SK-N-SH treated with all-trans-retinoic acid at 6 μM for 48 hours (cell line): ENCODE measurements at regions not wholly inside any gene's neighbourhood (a gene's known extent, or its start where the extent isn't known, plus 50 kb on each side); places are given as distances from the start of the nearest gene placed in this dataset.

Experiments used
- ATAC-seq: fragments of 200-7000 bp; cut with Tn5 transposase; 3 replicates; pipeline ENCODE4 v1.9.1; 2020; ENCODE audit warnings: mild to moderate bottlenecking, moderate library complexity
- ARNTL ChIP-seq: fragments of 450-650 bp; formaldehyde crosslinking; IDR thresholded peaks from 2 replicates; pipeline ENCODE4 v1.5.0; 2020; ENCODE audit warnings: low read depth, mild to moderate bottlenecking, moderate library complexity, borderline replicate concordance
- BACH2 ChIP-seq: fragments of 250-450 bp; sonication (Bioruptor Pico); IDR thresholded peaks from 2 replicates; pipeline ENCODE4 v1.9.0; 2021; ENCODE audit warnings: mild to moderate bottlenecking, borderline replicate concordance
- CREB5 ChIP-seq: fragments of 250-450 bp; sonication (Bioruptor Pico); IDR thresholded peaks from 2 replicates; pipeline ENCODE4 v1.5.1; 2020; ENCODE audit warnings: low read depth, mild to moderate bottlenecking, moderate library complexity
- CSDC2 ChIP-seq: fragments of 250-450 bp; sonication (Bioruptor Pico); IDR thresholded peaks from 2 replicates; pipeline ENCODE4 v1.5.0; 2020; ENCODE audit warnings: mild to moderate bottlenecking, moderate library complexity
- CSRNP3 ChIP-seq: fragments of 250-450 bp; sonication (Bioruptor Pico); IDR thresholded peaks from 2 replicates; pipeline ENCODE4 v1.5.1; 2021; ENCODE audit warnings: mild to moderate bottlenecking, moderate library complexity
- GLIS3 ChIP-seq: fragments of 250-450 bp; sonication (Bioruptor Pico); IDR thresholded peaks from 2 replicates; pipeline ENCODE4 v1.5.0; 2020; ENCODE audit warnings: mild to moderate bottlenecking, moderate library complexity
- ISL1 ChIP-seq: fragments of 250-450 bp; sonication (Bioruptor Pico); IDR thresholded peaks from 2 replicates; pipeline ENCODE4 v2.1.2; 2022; ENCODE audit warnings: mild to moderate bottlenecking, moderate library complexity
- OSR1 ChIP-seq: fragments of 250-450 bp; sonication (Bioruptor Pico); IDR thresholded peaks from 2 replicates; pipeline ENCODE4 v1.8.0; 2022; ENCODE audit warnings: moderate library complexity, mild to moderate bottlenecking, inconsistent platforms
- PATZ1 ChIP-seq: fragments of 250-450 bp; sonication (Bioruptor Pico); IDR thresholded peaks from 2 replicates; pipeline ENCODE4 v1.8.0; 2020; ENCODE audit warnings: mild to moderate bottlenecking, moderate library complexity, borderline replicate concordance
- POU6F1 ChIP-seq: fragments of 250-450 bp; sonication (Bioruptor Pico); IDR thresholded peaks from 2 replicates; pipeline ENCODE4 v1.8.0; 2021; ENCODE audit warnings: low read depth, mild to moderate bottlenecking, moderate library complexity, borderline replicate concordance
- PPARA ChIP-seq: fragments of 250-450 bp; sonication (Bioruptor Pico); IDR thresholded peaks from 2 replicates; pipeline ENCODE4 v1.5.0; 2020; ENCODE audit warnings: mild to moderate bottlenecking, borderline replicate concordance
- RARB ChIP-seq: fragments of 250-450 bp; sonication (Bioruptor Pico); IDR thresholded peaks from 2 replicates; pipeline ENCODE4 v1.8.0; 2021; ENCODE audit warnings: mild to moderate bottlenecking, moderate library complexity
- TCF4 ChIP-seq: fragments of 250-450 bp; sonication (Bioruptor Pico); IDR thresholded peaks from 2 replicates; pipeline ENCODE4 v1.8.0; 2021; ENCODE audit warnings: mild to moderate bottlenecking, moderate library complexity, borderline replicate concordance
- TOX ChIP-seq: fragments of 250-450 bp; sonication (Bioruptor Pico); IDR thresholded peaks from 2 replicates; pipeline ENCODE4 v1.8.0; 2021; ENCODE audit warnings: mild to moderate bottlenecking, moderate library complexity, borderline replicate concordance
- ZC3H10 ChIP-seq: fragments of 250-450 bp; sonication (Bioruptor Pico); IDR thresholded peaks from 2 replicates; pipeline ENCODE4 v1.5.1; 2021; ENCODE audit warnings: mild to moderate bottlenecking, moderate library complexity
- ZFP3 ChIP-seq: fragments of 250-450 bp; sonication (Bioruptor Pico); IDR thresholded peaks from 2 replicates; pipeline ENCODE4 v1.5.0; 2020; ENCODE audit warnings: mild to moderate bottlenecking, moderate library complexity
- ZFP30 ChIP-seq: fragments of 450-650 bp; formaldehyde crosslinking; IDR thresholded peaks from 2 replicates; pipeline ENCODE4 v1.5.0; 2022; ENCODE audit warnings: mild to moderate bottlenecking, moderate library complexity
- ZNF565 ChIP-seq: fragments of 450-650 bp; formaldehyde crosslinking; conservative IDR thresholded peaks from 2 replicates; pipeline ENCODE4 v1.5.0; 2020; ENCODE audit warnings: low read depth, mild to moderate bottlenecking, moderate library complexity
- ZNF70 ChIP-seq: fragments of 450-650 bp; formaldehyde crosslinking; IDR thresholded peaks from 2 replicates; pipeline ENCODE4 v1.5.0; 2020; ENCODE audit warnings: mild to moderate bottlenecking, moderate library complexity
- ZNF8 ChIP-seq: fragments of 450-650 bp; formaldehyde crosslinking; IDR thresholded peaks from 2 replicates; pipeline ENCODE4 v1.5.0; 2020; ENCODE audit warnings: mild to moderate bottlenecking, moderate library complexity

GRCh38 chr14:61630399-61631044, 64.8 kb upstream of the HIF1A start:
- TF ChIP-seq ZNF565 (CRISPR knock-in tag) (no peak), OSR1 (no peak), RARB (CRISPR knock-in tag) (no peak), CSDC2 (CRISPR knock-in tag) (no peak), TCF4 (CRISPR knock-in tag) (no peak), GLIS3 (CRISPR knock-in tag) (no peak), ISL1 (CRISPR knock-in tag) (no peak), ZNF70 (CRISPR knock-in tag) (no peak), CSRNP3 (CRISPR knock-in tag) (no peak), ARNTL (CRISPR knock-in tag) (no peak), ZNF8 (CRISPR knock-in tag) (no peak), ZFP3 (CRISPR knock-in tag) (no peak), POU6F1 (CRISPR knock-in tag) (no peak), BACH2 (no peak), PPARA (CRISPR knock-in tag) (no peak), TOX (no peak), PATZ1 (CRISPR knock-in tag) (no peak), ZC3H10 (CRISPR knock-in tag) (no peak)
- no peak for ATAC-seq

- TF ChIP-seq PPARA (CRISPR knock-in tag) (no peak), ZFP30 (no peak), RARB (CRISPR knock-in tag) (no peak), BACH2 (no peak), ZNF70 (CRISPR knock-in tag) (no peak), CSDC2 (CRISPR knock-in tag) (no peak)
- TF ChIP-seq, all 23 proteins: peak for 0
- ATAC-seq = no peak
These were observed 64.1 kb upstream of the HIF1A start for GRCh38 chr14:61631045-61631687.

- ATAC-seq = no peak
- TF ChIP-seq GLIS3 (CRISPR knock-in tag) (no peak), CSDC2 (CRISPR knock-in tag) (no peak), ZFP30 (no peak), CREB5 (CRISPR knock-in tag) (no peak), POU6F1 (CRISPR knock-in tag) (no peak), ARNTL (CRISPR knock-in tag) (no peak), BACH2 (no peak), OSR1 (no peak), TOX (no peak), RARB (CRISPR knock-in tag) (no peak)
These were observed 62.9 kb upstream of the HIF1A start for GRCh38 chr14:61632401-61632800.
